K562 (cell line): ENCODE measurements at regions not wholly inside any gene's neighbourhood (a gene's known extent, or its start where the extent isn't known, plus 50 kb on each side); places are given as distances from the start of the nearest gene placed in this dataset.

Experiments used
- ARID4B ChIP-seq: sonication (generic); formaldehyde crosslinking; IDR thresholded peaks from 2 replicates; pipeline ENCODE4 v1.8.0; 2022; ENCODE audit warnings: mild to moderate bottlenecking, missing genetic modification reagents
- BMI1 ChIP-seq: fragments of 150-350 bp; IDR thresholded peaks from 2 replicates; pipeline ENCODE4 v1.6.1; 2014; ENCODE audit warnings: low read length
- BRD4 ChIP-seq: fragments of 200-600 bp; sonication (generic); IDR thresholded peaks from 2 replicates; pipeline ENCODE4 v1.6.1; 2017; ENCODE audit warnings: inconsistent platforms
- DPF2 ChIP-seq: fragments of 450-650 bp; IDR thresholded peaks from 2 replicates; pipeline ENCODE4 v1.6.1; 2016
- ELF2 ChIP-seq: fragments of 250-450 bp; sonication (Bioruptor Pico); IDR thresholded peaks from 2 replicates; pipeline ENCODE4 v1.5.0; 2021; ENCODE audit warnings: mild to moderate bottlenecking
- HLTF ChIP-seq: fragments of 450-650 bp; IDR thresholded peaks from 2 replicates; pipeline ENCODE4 v1.6.1; 2016
- NFXL1 ChIP-seq: fragments of 450-650 bp; formaldehyde crosslinking; IDR thresholded peaks from 2 replicates; pipeline ENCODE4 v1.4.0; 2021; ENCODE audit warnings: mild to moderate bottlenecking
- RNF219 ChIP-seq: fragments of 250-450 bp; sonication (Bioruptor Pico); IDR thresholded peaks from 2 replicates; pipeline ENCODE4 v1.5.0; 2022; ENCODE audit warnings: mild to moderate bottlenecking
- THRB ChIP-seq: fragments of 450-650 bp; formaldehyde crosslinking; conservative IDR thresholded peaks from 2 replicates; pipeline ENCODE4 v1.4.0; 2022; ENCODE audit warnings: mild to moderate bottlenecking, missing genetic modification characterization
- ZBTB40 ChIP-seq, 2 experiments: fragments of 450-650 bp in 1 of 2; sonication (generic) in 1 of 2; formaldehyde crosslinking in 1 of 2; IDR thresholded peaks; 2 replicates each; pipeline versions ENCODE4 v1.7.1 to v1.9.0; 2016 to 2022; ENCODE audit warnings: inconsistent platforms in 1 of 2, mild to moderate bottlenecking in 1 of 2, missing genetic modification reagents in 1 of 2
- ZKSCAN8 ChIP-seq: fragments of 200-800 bp; sonication (Bioruptor generic); IDR thresholded peaks from 2 replicates; pipeline ENCODE4 v1.6.1; 2016; ENCODE audit warnings: missing genetic modification characterization, missing compliant biosample characterization
- ZNF507 ChIP-seq: conservative IDR thresholded peaks from 2 replicates; pipeline ENCODE4 v1.6.1; 2017; ENCODE audit warnings: missing genetic modification characterization, missing compliant biosample characterization

- no peak for TF ChIP-seq ARID4B (CRISPR knock-in tag)
- TF ChIP-seq BRD4: no peak
- TF ChIP-seq THRB: no peak
- no peak for TF ChIP-seq HLTF
- TF ChIP-seq RNF219 (CRISPR knock-in tag): no peak
- no peak for TF ChIP-seq ZNF507 (tag)
- no peak for TF ChIP-seq NFXL1
- no peak for TF ChIP-seq DPF2
- TF ChIP-seq ZKSCAN8 (CRISPR knock-in tag): no peak; the same call in 1 of the 2 replicates
- TF ChIP-seq BMI1: no peak
- no peak for TF ChIP-seq ELF2
- no peak for TF ChIP-seq ZBTB40 (IDR thresholded peaks at IDR 0.05)
- TF ChIP-seq ZBTB40 (CRISPR knock-in tag; IDR thresholded peaks at IDR 0.05): no peak
Measured at GRCh38 chr7:156402255-156402654, 238.3 kb upstream of the RNF32 start (continued).
